ENCODE measurements at regions not wholly inside any gene's neighbourhood (a gene's known extent, or its start where the extent isn't known, plus 50 kb on each side); places are given as distances from the start of the nearest gene placed in this dataset.

DNA sequence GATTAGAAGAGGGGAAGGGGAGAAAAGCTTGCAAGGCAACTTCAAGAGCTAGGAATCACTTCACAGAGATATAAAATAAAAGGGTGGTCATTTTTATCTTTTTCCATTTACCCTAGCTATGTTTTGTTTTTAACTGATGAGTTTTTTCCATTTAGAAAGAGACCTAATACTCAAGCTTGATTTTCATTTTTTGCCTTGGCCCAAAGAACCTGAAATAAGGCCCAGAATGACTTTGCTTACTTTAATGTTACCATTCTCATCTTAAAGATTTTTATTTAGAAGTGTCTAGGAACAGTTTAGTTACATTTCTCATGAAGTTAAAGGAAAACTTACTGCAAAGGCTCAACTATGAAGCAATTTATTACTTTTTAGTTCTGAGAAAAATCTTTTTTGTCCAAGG lies 276.3 kb upstream of the ZSWIM2 start:
- POLR2A ChIA-PET, result no interaction called here
- H3K4me1 Mint-ChIP-seq, result peaks cover 11% of the 10 kb centered on the region
- peaks cover 8% of the 10 kb centered on the region for H3K9me3 Mint-ChIP-seq

GRCh38 chr2:187124529-187124928 lies 275.6 kb upstream of the ZSWIM2 start:
- H3K4me3 Mint-ChIP-seq, result no peak overlapping the region
- ATAC-seq (no peak), DNase-seq (ENCODE audit: low spot score) (no peak)
- TF ChIP-seq, protein P1, sequence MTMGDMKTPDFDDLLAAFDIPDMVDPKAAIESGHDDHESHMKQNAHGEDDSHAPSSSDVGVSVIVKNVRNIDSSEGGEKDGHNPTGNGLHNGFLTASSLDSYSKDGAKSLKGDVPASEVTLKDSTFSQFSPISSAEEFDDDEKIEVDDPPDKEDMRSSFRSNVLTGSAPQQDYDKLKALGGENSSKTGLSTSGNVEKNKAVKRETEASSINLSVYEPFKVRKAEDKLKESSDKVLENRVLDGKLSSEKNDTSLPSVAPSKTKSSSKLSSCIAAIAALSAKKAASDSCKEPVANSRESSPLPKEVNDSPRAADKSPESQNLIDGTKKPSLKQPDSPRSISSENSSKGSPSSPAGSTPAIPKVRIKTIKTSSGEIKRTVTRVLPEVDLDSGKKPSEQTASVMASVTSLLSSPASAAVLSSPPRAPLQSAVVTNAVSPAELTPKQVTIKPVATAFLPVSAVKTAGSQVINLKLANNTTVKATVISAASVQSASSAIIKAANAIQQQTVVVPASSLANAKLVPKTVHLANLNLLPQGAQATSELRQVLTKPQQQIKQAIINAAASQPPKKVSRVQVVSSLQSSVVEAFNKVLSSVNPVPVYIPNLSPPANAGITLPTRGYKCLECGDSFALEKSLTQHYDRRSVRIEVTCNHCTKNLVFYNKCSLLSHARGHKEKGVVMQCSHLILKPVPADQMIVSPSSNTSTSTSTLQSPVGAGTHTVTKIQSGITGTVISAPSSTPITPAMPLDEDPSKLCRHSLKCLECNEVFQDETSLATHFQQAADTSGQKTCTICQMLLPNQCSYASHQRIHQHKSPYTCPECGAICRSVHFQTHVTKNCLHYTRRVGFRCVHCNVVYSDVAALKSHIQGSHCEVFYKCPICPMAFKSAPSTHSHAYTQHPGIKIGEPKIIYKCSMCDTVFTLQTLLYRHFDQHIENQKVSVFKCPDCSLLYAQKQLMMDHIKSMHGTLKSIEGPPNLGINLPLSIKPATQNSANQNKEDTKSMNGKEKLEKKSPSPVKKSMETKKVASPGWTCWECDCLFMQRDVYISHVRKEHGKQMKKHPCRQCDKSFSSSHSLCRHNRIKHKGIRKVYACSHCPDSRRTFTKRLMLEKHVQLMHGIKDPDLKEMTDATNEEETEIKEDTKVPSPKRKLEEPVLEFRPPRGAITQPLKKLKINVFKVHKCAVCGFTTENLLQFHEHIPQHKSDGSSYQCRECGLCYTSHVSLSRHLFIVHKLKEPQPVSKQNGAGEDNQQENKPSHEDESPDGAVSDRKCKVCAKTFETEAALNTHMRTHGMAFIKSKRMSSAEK (CRISPR knock-in tag; IDR thresholded peaks at IDR 0.05; ENCODE audit: borderline replicate concordance), result no peak
- TF ChIP-seq, protein P2, sequence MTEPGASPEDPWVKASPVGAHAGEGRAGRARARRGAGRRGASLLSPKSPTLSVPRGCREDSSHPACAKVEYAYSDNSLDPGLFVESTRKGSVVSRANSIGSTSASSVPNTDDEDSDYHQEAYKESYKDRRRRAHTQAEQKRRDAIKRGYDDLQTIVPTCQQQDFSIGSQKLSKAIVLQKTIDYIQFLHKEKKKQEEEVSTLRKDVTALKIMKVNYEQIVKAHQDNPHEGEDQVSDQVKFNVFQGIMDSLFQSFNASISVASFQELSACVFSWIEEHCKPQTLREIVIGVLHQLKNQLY (CRISPR knock-in tag; IDR thresholded peaks at IDR 0.05), result no peak
- TF ChIP-seq ZNF423 (CRISPR knock-in tag; IDR thresholded peaks at IDR 0.05), result no peak
- POLR2A ChIA-PET, result no interaction called here
- peaks cover 11% of the 10 kb centered on the region for H3K4me1 Mint-ChIP-seq
- no peaks in the 10 kb centered on the region for H3K36me3 Mint-ChIP-seq
- no peak overlapping the region for H3K27ac Mint-ChIP-seq
- H3K9me3 Mint-ChIP-seq, result peaks cover 8% of the 10 kb centered on the region
- H3K27me3 Mint-ChIP-seq (ENCODE audit: low read depth), result no peaks in the 10 kb centered on the region
- CTCF ChIA-PET, result interaction anchor here (0.6 to 1.0 kb wide), 2 partner anchors 287 to 323 kb away, joined by 3 read pairs; partner anchors contain the start of gene CALCRL

More for the DNA sequence above, 276.3 kb upstream of the ZSWIM2 start:
- Mint-ChIP-seq H3K27me3 (ENCODE audit: low read depth) (no peaks in the 10 kb centered on the region), H3K36me3 (no peaks in the 10 kb centered on the region), H3K27ac (no peak overlapping the region), H3K4me3 (no peak overlapping the region)
- no peak for ATAC-seq
- CTCF ChIA-PET, result interaction anchor here (1.0 kb wide), 1 partner anchor 322 kb away, joined by 3 read pairs; the partner anchor contains the start of gene CALCRL
- no peak for DNase-seq (ENCODE audit: low spot score)
- TF ChIP-seq PRRX2 (CRISPR knock-in tag; IDR thresholded peaks at IDR 0.05), result no peak
- TF ChIP-seq CREB1 (CRISPR knock-in tag; IDR thresholded peaks at IDR 0.05), result no peak
- no peak for TF ChIP-seq TEAD1 (CRISPR knock-in tag; IDR thresholded peaks at IDR 0.05)
- TF ChIP-seq ESRRA (CRISPR knock-in tag; IDR thresholded peaks at IDR 0.05; ENCODE audit: borderline replicate concordance), result no peak
- TF ChIP-seq GTF2I (CRISPR knock-in tag; conservative IDR thresholded peaks at IDR 0.05), result no peak
- TF ChIP-seq FOXK1 (CRISPR knock-in tag; IDR thresholded peaks at IDR 0.05), result no peak
- TF ChIP-seq JUN (CRISPR knock-in tag; IDR thresholded peaks at IDR 0.05), result no peak
- TF ChIP-seq ETV6 (CRISPR knock-in tag; IDR thresholded peaks at IDR 0.05), result no peak
- no peak for TF ChIP-seq ZSCAN18 (CRISPR knock-in tag; IDR thresholded peaks at IDR 0.05)
- TF ChIP-seq NR1H2 (CRISPR knock-in tag; IDR thresholded peaks at IDR 0.05), result no peak
- no peak for TF ChIP-seq SMAD3 (CRISPR knock-in tag; IDR thresholded peaks at IDR 0.05; ENCODE audit: borderline replicate concordance)
- TF ChIP-seq TP53 (CRISPR knock-in tag; IDR thresholded peaks at IDR 0.05), result no peak
- TF ChIP-seq, protein P3, sequence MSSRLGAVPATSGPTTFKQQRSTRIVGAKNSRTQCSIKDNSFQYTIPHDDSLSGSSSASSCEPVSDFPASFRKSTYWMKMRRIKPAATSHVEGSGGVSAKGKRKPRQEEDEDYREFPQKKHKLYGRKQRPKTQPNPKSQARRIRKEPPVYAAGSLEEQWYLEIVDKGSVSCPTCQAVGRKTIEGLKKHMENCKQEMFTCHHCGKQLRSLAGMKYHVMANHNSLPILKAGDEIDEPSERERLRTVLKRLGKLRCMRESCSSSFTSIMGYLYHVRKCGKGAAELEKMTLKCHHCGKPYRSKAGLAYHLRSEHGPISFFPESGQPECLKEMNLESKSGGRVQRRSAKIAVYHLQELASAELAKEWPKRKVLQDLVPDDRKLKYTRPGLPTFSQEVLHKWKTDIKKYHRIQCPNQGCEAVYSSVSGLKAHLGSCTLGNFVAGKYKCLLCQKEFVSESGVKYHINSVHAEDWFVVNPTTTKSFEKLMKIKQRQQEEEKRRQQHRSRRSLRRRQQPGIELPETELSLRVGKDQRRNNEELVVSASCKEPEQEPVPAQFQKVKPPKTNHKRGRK (CRISPR knock-in tag; IDR thresholded peaks at IDR 0.05; ENCODE audit: borderline replicate concordance), result no peak
- TF ChIP-seq CREM (CRISPR knock-in tag; IDR thresholded peaks at IDR 0.05), result no peak
